ENCODE measurements at regions not wholly inside any gene's neighbourhood (a gene's known extent, or its start where the extent isn't known, plus 50 kb on each side); places are given as distances from the start of the nearest gene placed in this dataset.
"Not testable (repeated sequence)": the region's sequence is repeated elsewhere in the genome, so short reads cannot be mapped to it uniquely, and the experiment has no call there.

DNA sequence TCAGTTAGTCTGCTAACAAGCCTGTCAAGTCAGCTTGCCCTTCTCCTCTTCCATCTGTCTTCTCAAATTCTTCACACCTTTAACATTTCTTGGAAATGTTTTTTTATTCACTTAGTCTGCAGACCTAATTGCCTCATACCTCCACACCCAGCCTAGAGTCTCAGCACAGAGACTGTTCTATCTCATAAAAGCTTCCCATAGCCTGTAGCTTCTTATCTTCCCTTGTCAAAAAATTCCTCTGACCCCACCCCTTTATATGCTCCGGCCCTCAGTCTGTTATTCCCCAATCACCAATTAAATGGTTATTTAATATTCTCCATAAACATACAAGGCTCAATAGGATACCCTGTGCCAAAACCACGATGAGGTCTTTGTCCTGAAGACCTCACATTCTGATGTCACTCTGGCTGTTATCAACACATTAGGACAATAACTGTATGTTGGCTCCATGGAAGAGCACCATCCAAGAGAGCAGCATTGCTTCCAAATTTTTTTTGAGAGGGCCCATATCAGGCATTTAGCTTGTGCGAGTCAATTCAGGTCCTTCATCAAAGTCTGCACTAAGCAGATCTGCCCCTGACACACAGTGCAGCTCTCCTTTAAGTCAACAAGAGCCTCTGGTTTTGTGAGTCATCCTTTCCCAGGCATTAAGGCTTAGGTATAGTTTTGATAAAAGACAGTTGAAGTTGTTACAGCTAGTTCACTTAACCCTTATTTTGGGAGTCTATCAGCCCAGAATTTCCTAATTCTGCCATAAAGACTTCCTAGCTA is 83.2 kb upstream of the TBX18 start:
- Histone ChIP-seq H3K4me1 (ENCODE audit: insufficient read depth, insufficient read length) (no peaks in the 10 kb centered on the region), H3K9ac (ENCODE audit: insufficient read length, low read depth) (no peak overlapping the region), H3K27me3 (ENCODE audit: insufficient read depth, insufficient read length) (no peaks in the 10 kb centered on the region), H3K9me3 (ENCODE audit: insufficient read depth, low read length) (no peaks in the 10 kb centered on the region), H3K36me3 (ENCODE audit: insufficient read depth, insufficient read length, low read length) (no peaks in the 10 kb centered on the region), H3K4me3 (ENCODE audit: insufficient read length, low read depth) (no peak overlapping the region)
- no peak for TF ChIP-seq ZNF274 (IDR thresholded peaks at IDR 0.05; ENCODE audit: low read depth, low read length)
- TF ChIP-seq YY1 (IDR thresholded peaks at IDR 0.05; ENCODE audit: insufficient read depth, insufficient read length), result no peak
- TF ChIP-seq SUZ12 (IDR thresholded peaks at IDR 0.05; ENCODE audit: extremely low read depth, insufficient read depth, insufficient read length), result no peak
- DNase-seq (ENCODE audit: low read depth, low spot score), result no peak

DNA sequence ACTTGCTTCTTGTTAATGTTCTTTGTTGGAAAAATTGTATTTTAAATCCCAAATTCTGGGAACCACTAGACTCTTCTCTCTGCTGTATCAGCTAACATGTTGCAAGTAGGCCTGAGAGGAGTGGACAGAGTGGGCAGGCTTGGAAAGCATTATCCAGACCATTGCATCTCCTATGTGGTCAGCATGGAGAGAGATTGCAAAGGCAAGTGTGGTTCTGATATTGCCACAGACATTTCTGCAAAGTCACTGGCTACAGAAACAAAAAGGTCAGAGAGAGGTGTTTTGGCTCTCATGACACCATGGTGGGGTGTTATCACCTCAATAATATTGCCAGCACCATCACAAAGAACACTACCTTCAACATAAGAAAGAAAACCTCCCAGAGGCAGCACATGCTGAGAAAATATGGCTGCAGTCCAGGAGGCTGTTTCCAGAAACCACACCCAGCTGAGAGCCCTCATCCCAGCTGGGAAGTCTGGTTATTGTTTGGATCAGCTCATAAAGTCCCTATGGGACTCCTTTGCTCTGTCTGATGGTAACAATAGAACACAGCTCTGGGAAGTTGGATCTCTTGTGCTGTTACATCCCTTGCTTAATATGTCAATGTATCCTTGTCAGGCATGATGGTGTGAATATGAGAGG is 78.2 kb upstream of the TBX18 start:
- Histone ChIP-seq H3K4me3 (ENCODE audit: insufficient read length, low read depth) (no peak overlapping the region), H3K36me3 (ENCODE audit: insufficient read depth, insufficient read length, low read length) (no peaks in the 10 kb centered on the region), H3K9ac (ENCODE audit: insufficient read length, low read depth) (no peak overlapping the region), H3K9me3 (ENCODE audit: insufficient read depth, low read length) (no peaks in the 10 kb centered on the region), H3K27me3 (ENCODE audit: insufficient read depth, insufficient read length) (no peaks in the 10 kb centered on the region), H3K4me1 (ENCODE audit: insufficient read depth, insufficient read length) (no peaks in the 10 kb centered on the region)
- no peak for DNase-seq (ENCODE audit: low read depth, low spot score)
- no peak for TF ChIP-seq SUZ12 (IDR thresholded peaks at IDR 0.05; ENCODE audit: extremely low read depth, insufficient read depth, insufficient read length)
- no peak for TF ChIP-seq ZNF274 (IDR thresholded peaks at IDR 0.05; ENCODE audit: low read depth, low read length)
- TF ChIP-seq YY1 (IDR thresholded peaks at IDR 0.05; ENCODE audit: insufficient read depth, insufficient read length), result no peak

DNA sequence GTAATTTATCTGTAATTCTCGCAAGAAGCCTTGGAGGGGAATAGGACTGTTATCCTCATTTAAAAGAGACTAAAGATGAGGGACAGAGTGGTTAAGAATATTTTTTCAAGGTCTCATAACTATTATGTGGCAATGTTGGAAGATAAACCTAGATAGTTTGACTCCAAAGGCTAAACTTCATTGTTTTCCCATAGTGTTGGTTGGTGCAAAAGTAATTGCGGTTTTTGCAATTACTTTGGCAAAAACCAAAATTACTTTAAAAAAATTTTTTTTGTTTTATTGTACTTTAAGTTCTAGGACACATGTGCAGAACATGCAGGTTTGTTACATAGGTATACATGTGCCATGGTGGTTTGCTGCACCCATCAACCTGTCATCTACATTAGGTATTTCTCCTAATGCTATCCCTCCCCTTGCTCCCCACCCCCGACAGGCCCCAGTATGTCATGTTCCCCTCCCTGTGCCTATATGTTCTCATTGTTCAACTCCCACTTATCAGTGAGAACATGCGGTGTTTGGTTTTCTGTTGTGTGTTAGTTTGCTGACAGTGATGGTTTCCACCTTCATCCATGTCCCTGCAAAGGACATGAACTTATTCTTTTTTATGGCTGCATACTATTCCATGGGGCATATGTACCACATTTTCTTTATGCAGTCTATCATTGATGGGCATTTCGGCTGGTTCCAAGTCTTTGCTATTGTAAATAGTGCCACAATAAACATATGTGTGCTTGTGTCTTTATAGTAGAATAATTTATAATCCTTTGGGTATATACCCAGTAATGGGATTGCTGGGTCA is 72.9 kb upstream of the TBX18 start:
- H3K4me1 ChIP-seq (ENCODE audit: insufficient read depth, insufficient read length); H3K27me3 ChIP-seq (ENCODE audit: insufficient read depth, insufficient read length); H3K4me3 ChIP-seq (ENCODE audit: insufficient read length, low read depth); H3K36me3 ChIP-seq (ENCODE audit: insufficient read depth, insufficient read length, low read length); H3K9me3 ChIP-seq (ENCODE audit: insufficient read depth, low read length); H3K9ac ChIP-seq (ENCODE audit: insufficient read length, low read depth); DNase-seq (ENCODE audit: low read depth, low spot score): not testable (repeated sequence)

DNA sequence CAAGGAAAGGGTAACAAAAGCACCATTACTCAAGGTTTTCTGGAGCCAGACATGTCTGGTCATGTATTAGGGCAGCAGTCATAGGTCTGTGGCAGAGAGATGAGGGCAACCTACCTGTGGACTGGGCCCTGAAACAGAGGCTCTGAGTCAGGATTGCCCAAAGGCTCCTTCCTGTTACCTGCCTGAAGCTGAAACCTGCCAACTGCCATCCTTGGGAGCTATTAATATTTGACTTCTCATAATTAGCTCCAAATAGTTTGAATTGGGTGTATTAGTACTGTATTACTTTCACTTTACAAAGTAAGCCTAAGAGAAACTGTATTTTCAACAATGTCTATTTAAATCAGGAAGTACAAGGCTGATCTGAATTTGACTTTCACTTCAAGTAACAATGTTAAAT is 72.0 kb upstream of the TBX18 start:
- no peak for DNase-seq (ENCODE audit: low read depth, low spot score)
- no peaks in the 10 kb centered on the region for H3K27me3 ChIP-seq (ENCODE audit: insufficient read depth, insufficient read length)
- TF ChIP-seq SUZ12 (IDR thresholded peaks at IDR 0.05; ENCODE audit: extremely low read depth, insufficient read depth, insufficient read length) (no peak), ZNF274 (IDR thresholded peaks at IDR 0.05; ENCODE audit: low read depth, low read length) (no peak), YY1 (IDR thresholded peaks at IDR 0.05; ENCODE audit: insufficient read depth, insufficient read length) (no peak)
- no peaks in the 10 kb centered on the region for H3K36me3 ChIP-seq (ENCODE audit: insufficient read depth, insufficient read length, low read length)
- H3K9me3 ChIP-seq (ENCODE audit: insufficient read depth, low read length), result no peaks in the 10 kb centered on the region; the same call in 1 of the 2 replicates
- no peak overlapping the region for H3K4me3 ChIP-seq (ENCODE audit: insufficient read length, low read depth)
- no peak overlapping the region for H3K9ac ChIP-seq (ENCODE audit: insufficient read length, low read depth)
- no peaks in the 10 kb centered on the region for H3K4me1 ChIP-seq (ENCODE audit: insufficient read depth, insufficient read length)

DNA sequence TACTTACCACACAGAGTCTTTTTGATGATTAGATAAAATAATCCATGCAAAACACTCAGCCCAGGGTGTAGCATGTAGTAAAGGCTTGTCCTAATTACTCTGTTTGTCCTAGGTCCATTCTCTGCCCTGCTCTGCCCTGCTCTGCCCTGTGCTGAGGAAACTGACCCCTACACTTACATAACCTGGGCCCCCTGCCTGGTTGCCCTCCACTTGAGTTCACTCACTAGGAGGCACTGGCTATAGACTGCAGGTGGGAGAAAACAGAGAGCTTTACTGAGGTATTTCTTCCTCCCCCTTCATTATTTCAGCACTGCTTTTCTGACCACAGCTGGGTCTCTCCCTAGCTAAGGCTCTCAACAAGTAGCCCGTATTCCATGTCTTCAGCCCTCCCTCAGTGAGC is 70.9 kb upstream of the TBX18 start:
- no peaks in the 10 kb centered on the region for H3K36me3 ChIP-seq (ENCODE audit: insufficient read depth, insufficient read length, low read length)
- no peak overlapping the region for H3K9ac ChIP-seq (ENCODE audit: insufficient read length, low read depth)
- no peak for DNase-seq (ENCODE audit: low read depth, low spot score)
- H3K4me3 ChIP-seq (ENCODE audit: insufficient read length, low read depth), result no peak overlapping the region
- no peaks in the 10 kb centered on the region for H3K4me1 ChIP-seq (ENCODE audit: insufficient read depth, insufficient read length)
- H3K27me3 ChIP-seq (ENCODE audit: insufficient read depth, insufficient read length), result no peaks in the 10 kb centered on the region
- no peak for TF ChIP-seq ZNF274 (IDR thresholded peaks at IDR 0.05; ENCODE audit: low read depth, low read length)
- no peak for TF ChIP-seq YY1 (IDR thresholded peaks at IDR 0.05; ENCODE audit: insufficient read depth, insufficient read length)
- TF ChIP-seq SUZ12 (IDR thresholded peaks at IDR 0.05; ENCODE audit: extremely low read depth, insufficient read depth, insufficient read length), result no peak
- H3K9me3 ChIP-seq (ENCODE audit: insufficient read depth, low read length), result no peaks in the 10 kb centered on the region; the same call in 1 of the 2 replicates

DNA sequence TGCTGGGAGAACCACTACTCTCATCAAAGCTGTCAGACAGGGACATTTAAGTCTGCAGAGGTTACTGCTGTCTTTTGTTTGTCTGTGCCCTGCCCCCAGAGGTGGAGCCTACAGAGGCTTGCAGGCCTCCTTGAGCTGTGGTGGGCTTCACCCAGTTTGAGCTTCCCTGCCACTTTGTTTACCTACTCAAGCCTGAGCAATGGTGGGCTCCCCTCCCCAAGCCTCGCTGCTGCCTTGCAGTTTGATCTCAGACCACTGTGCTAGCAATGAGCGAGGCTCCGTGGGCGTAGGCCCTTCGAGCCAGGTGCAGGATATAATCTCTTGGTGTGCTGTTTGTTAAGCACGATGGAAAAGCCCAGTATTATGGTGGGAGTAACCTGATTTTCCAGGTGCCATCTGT is 67.5 kb upstream of the TBX18 start:
- DNase-seq (ENCODE audit: low read depth, low spot score); H3K9me3 ChIP-seq (ENCODE audit: insufficient read depth, low read length); H3K27me3 ChIP-seq (ENCODE audit: insufficient read depth, insufficient read length); H3K4me3 ChIP-seq (ENCODE audit: insufficient read length, low read depth); H3K36me3 ChIP-seq (ENCODE audit: insufficient read depth, insufficient read length, low read length); H3K4me1 ChIP-seq (ENCODE audit: insufficient read depth, insufficient read length); H3K9ac ChIP-seq (ENCODE audit: insufficient read length, low read depth): not testable (repeated sequence)

DNA sequence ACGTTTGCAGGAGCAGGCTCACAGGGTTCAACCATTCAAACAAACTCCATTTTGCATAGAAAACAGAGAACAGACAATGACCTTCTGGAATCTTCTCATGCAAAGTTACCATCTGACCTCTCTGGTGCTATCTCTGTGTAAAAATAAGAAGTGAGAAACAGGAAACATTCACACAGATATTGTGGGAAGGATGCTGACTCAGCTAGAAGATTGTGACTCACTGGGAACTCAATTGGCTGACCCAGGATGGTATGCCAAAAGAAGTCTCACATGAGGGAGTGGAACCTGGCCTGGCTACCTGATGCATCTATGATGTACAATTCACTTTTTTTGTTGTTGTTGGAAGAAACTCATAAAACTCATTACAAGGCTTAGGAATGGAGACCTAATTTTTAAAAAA is 61.1 kb upstream of the TBX18 start:
- Histone ChIP-seq H3K9ac (ENCODE audit: insufficient read length, low read depth) (no peak overlapping the region), H3K27me3 (ENCODE audit: insufficient read depth, insufficient read length) (no peaks in the 10 kb centered on the region), H3K9me3 (ENCODE audit: insufficient read depth, low read length) (no peaks in the 10 kb centered on the region), H3K4me1 (ENCODE audit: insufficient read depth, insufficient read length) (no peaks in the 10 kb centered on the region), H3K4me3 (ENCODE audit: insufficient read length, low read depth) (no peak overlapping the region), H3K36me3 (ENCODE audit: insufficient read depth, insufficient read length, low read length) (no peaks in the 10 kb centered on the region)
- no peak for DNase-seq (ENCODE audit: low read depth, low spot score)
- TF ChIP-seq SUZ12 (IDR thresholded peaks at IDR 0.05; ENCODE audit: extremely low read depth, insufficient read depth, insufficient read length) (no peak), ZNF274 (IDR thresholded peaks at IDR 0.05; ENCODE audit: low read depth, low read length) (no peak), YY1 (IDR thresholded peaks at IDR 0.05; ENCODE audit: insufficient read depth, insufficient read length) (no peak)

DNA sequence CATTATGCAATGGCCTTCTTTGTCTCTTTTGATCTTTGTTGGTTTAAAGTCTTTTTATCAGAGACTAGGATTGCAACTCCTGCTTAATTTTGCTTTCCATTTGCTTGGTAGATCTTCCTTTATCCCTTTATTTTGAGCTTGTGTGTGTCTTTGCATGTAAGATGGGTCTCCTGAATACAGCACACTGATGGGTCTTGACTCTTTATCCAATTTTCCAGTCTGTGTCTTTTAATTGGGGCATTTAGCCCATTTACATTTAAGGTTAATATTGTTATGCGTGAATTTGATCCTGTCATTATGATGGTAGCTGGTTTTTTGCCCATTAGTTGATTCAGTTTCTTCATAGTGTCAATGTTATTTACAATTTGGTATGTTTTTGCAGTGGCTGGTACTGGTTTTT is 56.9 kb upstream of the TBX18 start:
- DNase-seq (ENCODE audit: low read depth, low spot score); H3K9me3 ChIP-seq (ENCODE audit: insufficient read depth, low read length); H3K27me3 ChIP-seq (ENCODE audit: insufficient read depth, insufficient read length); H3K4me3 ChIP-seq (ENCODE audit: insufficient read length, low read depth); H3K36me3 ChIP-seq (ENCODE audit: insufficient read depth, insufficient read length, low read length); H3K4me1 ChIP-seq (ENCODE audit: insufficient read depth, insufficient read length); H3K9ac ChIP-seq (ENCODE audit: insufficient read length, low read depth): not testable (repeated sequence)
